ENCODE measurements at regions not wholly inside any gene's neighbourhood (a gene's known extent, or its start where the extent isn't known, plus 50 kb on each side); places are given as distances from the start of the nearest gene placed in this dataset.

DNA sequence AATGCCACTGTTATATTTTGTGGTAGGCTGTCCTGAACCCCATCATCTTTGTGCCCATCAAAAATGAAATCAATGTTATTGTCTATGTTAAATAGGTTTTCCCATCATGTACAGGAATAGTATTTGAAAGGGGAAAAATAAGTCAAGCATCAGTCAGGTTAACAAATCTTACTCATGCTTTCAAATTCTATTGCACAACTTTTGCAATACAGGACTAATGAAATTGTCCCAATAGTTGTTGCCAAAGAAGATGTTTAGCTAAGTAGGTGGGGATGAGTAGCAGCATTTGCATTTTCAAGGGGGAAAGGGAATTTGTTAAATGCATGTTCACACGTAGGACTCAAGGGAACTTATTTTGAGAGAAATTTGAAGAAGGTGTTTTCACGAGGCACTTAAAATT, 962.1 kb downstream of the JRKL start:
- ChIA-PET POLR2A (no interaction called here), CTCF (no interaction called here)
- DNase-seq (ENCODE audit: extremely low spot score): no peak
- no peak for TF ChIP-seq L3MBTL2 (conservative IDR thresholded peaks at IDR 0.05)
- TF ChIP-seq HDGF (IDR thresholded peaks at IDR 0.05; ENCODE audit: borderline replicate concordance): no peak
- TF ChIP-seq LEF1 (IDR thresholded peaks at IDR 0.05; ENCODE audit: borderline replicate concordance): no peak
- TF ChIP-seq NFRKB (IDR thresholded peaks at IDR 0.05): no peak
- no peak for TF ChIP-seq SUZ12 (IDR thresholded peaks at IDR 0.05)
- no peak for TF ChIP-seq CTBP1 (IDR thresholded peaks at IDR 0.05; ENCODE audit: borderline replicate concordance)
- no peak for TF ChIP-seq TARDBP (IDR thresholded peaks at IDR 0.05)

DNA sequence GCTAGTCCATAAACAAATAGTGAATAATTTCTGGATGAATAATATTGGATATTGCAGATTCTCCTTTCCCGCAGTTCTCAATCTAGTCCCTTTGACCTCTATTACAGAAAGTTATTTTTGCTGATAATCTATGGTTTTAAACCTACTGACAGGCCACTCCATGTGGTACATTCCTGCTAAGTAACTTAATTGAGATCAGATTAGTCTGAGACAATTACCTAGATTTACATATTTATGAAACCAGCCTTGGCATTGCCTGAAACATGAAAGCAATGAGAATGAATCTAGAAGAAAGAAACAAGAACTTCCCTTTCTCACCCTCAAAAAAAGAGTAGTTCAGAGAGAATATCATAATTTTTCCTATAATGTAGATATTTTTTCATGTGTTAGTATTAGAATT, 964.2 kb downstream of the JRKL start:
- TF ChIP-seq BHLHE40 (IDR thresholded peaks at IDR 0.05; ENCODE audit: borderline replicate concordance): no peak
- no peak for TF ChIP-seq TARDBP (IDR thresholded peaks at IDR 0.05)
- TF ChIP-seq, protein P1, sequence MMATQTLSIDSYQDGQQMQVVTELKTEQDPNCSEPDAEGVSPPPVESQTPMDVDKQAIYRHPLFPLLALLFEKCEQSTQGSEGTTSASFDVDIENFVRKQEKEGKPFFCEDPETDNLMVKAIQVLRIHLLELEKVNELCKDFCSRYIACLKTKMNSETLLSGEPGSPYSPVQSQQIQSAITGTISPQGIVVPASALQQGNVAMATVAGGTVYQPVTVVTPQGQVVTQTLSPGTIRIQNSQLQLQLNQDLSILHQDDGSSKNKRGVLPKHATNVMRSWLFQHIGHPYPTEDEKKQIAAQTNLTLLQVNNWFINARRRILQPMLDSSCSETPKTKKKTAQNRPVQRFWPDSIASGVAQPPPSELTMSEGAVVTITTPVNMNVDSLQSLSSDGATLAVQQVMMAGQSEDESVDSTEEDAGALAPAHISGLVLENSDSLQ (IDR thresholded peaks at IDR 0.05): no peak
- TF ChIP-seq FOXA1 (IDR thresholded peaks at IDR 0.05): no peak
- no peak for TF ChIP-seq ARNT (IDR thresholded peaks at IDR 0.05)
- TF ChIP-seq SUZ12 (IDR thresholded peaks at IDR 0.05): no peak
- DNase-seq (ENCODE audit: extremely low spot score): no peak
- ChIA-PET CTCF (no interaction called here), POLR2A (no interaction called here)

- DNase-seq (ENCODE audit: extremely low spot score): no peak
- ChIA-PET CTCF (no interaction called here), POLR2A (no interaction called here)
- no peak for TF ChIP-seq HDGF (IDR thresholded peaks at IDR 0.05; ENCODE audit: borderline replicate concordance)
- TF ChIP-seq, protein P1 (IDR thresholded peaks at IDR 0.05): no peak
- no peak for TF ChIP-seq NFRKB (IDR thresholded peaks at IDR 0.05)
- TF ChIP-seq FOXA1 (IDR thresholded peaks at IDR 0.05): no peak
- no peak for TF ChIP-seq SUZ12 (IDR thresholded peaks at IDR 0.05)
- TF ChIP-seq TARDBP (IDR thresholded peaks at IDR 0.05): no peak
- no peak for TF ChIP-seq L3MBTL2 (conservative IDR thresholded peaks at IDR 0.05)
- TF ChIP-seq BHLHE40 (IDR thresholded peaks at IDR 0.05; ENCODE audit: borderline replicate concordance): no peak
- TF ChIP-seq LEF1 (IDR thresholded peaks at IDR 0.05; ENCODE audit: borderline replicate concordance): no peak
- no peak for TF ChIP-seq FOXM1 (IDR thresholded peaks at IDR 0.05; ENCODE audit: borderline replicate concordance)
- no peak for TF ChIP-seq CTBP1 (IDR thresholded peaks at IDR 0.05; ENCODE audit: borderline replicate concordance)
- no peak for TF ChIP-seq ZNF384 (IDR thresholded peaks at IDR 0.05)
- TF ChIP-seq ARNT (IDR thresholded peaks at IDR 0.05): no peak
These were observed 964.8 kb downstream of the JRKL start for GRCh38 chr11:97354576-97354975.

DNA sequence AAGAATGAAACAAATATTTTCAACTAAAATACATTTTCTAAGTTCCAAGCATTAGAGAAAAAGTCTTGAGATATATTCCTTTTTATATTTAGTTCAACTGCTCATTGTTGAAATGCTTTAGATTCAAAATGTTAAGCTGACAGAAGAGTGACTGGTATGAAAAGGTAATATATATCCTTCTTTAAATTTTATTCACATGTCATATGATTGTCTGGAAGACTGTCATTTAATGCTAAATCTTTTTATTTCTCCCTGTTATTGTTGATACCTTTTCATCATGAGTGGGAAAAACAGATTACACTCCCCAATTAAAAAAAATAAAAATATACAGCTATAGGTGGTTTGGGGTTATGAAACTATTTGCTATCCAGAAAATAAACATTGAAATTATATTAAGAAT, 965.4 kb downstream of the JRKL start:
- TF ChIP-seq, protein P1 (IDR thresholded peaks at IDR 0.05): no peak
- TF ChIP-seq CTBP1 (IDR thresholded peaks at IDR 0.05; ENCODE audit: borderline replicate concordance): no peak
- TF ChIP-seq BHLHE40 (IDR thresholded peaks at IDR 0.05; ENCODE audit: borderline replicate concordance): no peak
- TF ChIP-seq HDGF (IDR thresholded peaks at IDR 0.05; ENCODE audit: borderline replicate concordance): no peak
- TF ChIP-seq ELF4 (IDR thresholded peaks at IDR 0.05): no peak
- TF ChIP-seq ZNF384 (IDR thresholded peaks at IDR 0.05): no peak
- ChIA-PET POLR2A (no interaction called here), CTCF (no interaction called here)
- DNase-seq (ENCODE audit: extremely low spot score): no peak

DNA sequence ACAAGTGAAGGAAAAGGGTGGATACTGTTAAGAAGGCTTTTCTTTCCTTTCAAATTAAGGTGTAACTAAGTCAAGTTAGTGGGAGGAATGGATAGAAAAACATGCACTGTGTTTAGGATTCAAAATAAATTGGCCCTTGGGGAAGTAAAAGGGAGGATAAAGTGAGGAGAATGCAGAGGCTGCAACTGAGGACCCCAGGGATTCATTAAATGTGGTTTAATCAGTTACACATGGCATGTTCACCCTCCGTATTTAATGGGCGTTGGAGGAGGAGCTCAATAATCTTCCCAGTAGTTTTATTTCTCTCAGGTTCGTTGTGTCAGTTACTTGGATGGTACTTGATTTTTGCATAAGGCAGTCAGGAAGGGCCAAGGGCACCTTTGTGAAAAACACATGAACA, 966.3 kb downstream of the JRKL start:
- ChIA-PET POLR2A (no interaction called here), CTCF (no interaction called here)
- TF ChIP-seq FOXK2 (IDR thresholded peaks at IDR 0.05) (no peak), ELF4 (IDR thresholded peaks at IDR 0.05) (no peak), LEF1 (IDR thresholded peaks at IDR 0.05; ENCODE audit: borderline replicate concordance) (no peak), SUZ12 (IDR thresholded peaks at IDR 0.05) (no peak), ZNF384 (IDR thresholded peaks at IDR 0.05) (no peak)
- DNase-seq (ENCODE audit: extremely low spot score): no peak

DNA sequence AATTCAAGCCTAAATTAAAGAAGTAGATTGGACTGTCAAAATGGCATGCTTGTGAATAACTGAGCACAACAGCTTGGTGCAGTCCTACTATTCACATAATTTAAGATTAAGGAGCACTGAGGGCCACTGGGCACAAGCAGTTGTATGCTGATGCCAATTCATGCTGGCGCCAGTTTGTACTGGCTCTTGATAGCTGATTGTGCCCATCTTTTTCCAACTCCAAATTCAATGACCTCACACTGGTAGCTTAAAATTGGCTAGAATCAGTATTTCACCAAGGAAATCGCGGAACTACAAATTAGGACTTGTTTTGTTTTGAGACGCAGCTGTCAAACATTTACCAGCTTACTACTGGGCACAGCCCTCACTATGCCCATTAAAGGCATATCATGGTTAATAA, 969.2 kb downstream of the JRKL start:
- TF ChIP-seq HDGF (IDR thresholded peaks at IDR 0.05; ENCODE audit: borderline replicate concordance): no peak
- CTCF ChIA-PET: no interaction called here
- no peak for DNase-seq (ENCODE audit: extremely low spot score)

DNA sequence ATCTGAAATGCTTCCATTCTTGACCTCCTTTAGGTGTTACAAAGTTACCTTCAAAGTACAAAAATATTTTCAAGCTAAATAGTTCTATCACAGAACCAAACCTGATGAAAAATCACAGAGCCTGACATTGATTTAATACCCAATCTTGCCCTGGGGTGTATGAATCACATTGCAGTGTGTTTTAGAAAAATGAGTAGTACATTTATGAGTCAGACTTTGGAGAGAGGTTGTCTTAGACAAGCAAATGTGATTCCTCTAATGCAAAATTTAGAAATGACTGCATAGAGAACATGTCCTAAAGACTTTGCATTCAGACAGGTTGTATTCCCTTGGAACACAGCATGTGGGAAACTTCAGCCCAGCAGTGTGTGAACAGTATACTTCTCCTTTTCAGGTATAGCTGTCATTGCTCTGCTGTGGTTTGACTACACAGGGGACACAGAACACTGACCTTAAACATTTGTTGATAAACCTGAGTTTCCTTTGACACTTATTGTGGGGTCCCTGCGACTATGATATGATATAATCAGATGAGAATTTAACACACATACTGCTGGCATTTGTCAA, 972.1 kb downstream of the JRKL start:
- ChIA-PET POLR2A (no interaction called here), CTCF (no interaction called here)
- TF ChIP-seq NFRKB (IDR thresholded peaks at IDR 0.05) (no peak), L3MBTL2 (conservative IDR thresholded peaks at IDR 0.05) (no peak), TARDBP (IDR thresholded peaks at IDR 0.05) (no peak), ZNF384 (IDR thresholded peaks at IDR 0.05) (no peak), CTBP1 (IDR thresholded peaks at IDR 0.05; ENCODE audit: borderline replicate concordance) (no peak)
- TF ChIP-seq, protein P1 (IDR thresholded peaks at IDR 0.05): no peak
- no peak for DNase-seq (ENCODE audit: extremely low spot score)

More for the DNA sequence above, 969.2 kb downstream of the JRKL start:
- POLR2A ChIA-PET: no interaction called here
